Retinal pigment epithelial cell (primary cell): ENCODE measurements at regions not wholly inside any gene's neighbourhood (a gene's known extent, or its start where the extent isn't known, plus 50 kb on each side); places are given as distances from the start of the nearest gene placed in this dataset.
"Not testable (repeated sequence)": the region's sequence is repeated elsewhere in the genome, so short reads cannot be mapped to it uniquely, and the experiment has no call there.

Experiments
- DNase-seq: peaks from one replicate; pipeline ENCODE4 v3.0.0-alpha.2; 2010; ENCODE audit warnings: low read depth
- H3K4me3 ChIP-seq: 2 replicates; pipeline ENCODE4 v1.5.1; 2011; ENCODE audit warnings: mild to moderate bottlenecking, low read length, control low read depth, moderate library complexity
- CTCF ChIP-seq: conservative IDR thresholded peaks from 2 replicates; pipeline ENCODE4 v1.5.1; 2011; ENCODE audit warnings: low read depth, low read length, control low read depth, inconsistent platforms

DNA sequence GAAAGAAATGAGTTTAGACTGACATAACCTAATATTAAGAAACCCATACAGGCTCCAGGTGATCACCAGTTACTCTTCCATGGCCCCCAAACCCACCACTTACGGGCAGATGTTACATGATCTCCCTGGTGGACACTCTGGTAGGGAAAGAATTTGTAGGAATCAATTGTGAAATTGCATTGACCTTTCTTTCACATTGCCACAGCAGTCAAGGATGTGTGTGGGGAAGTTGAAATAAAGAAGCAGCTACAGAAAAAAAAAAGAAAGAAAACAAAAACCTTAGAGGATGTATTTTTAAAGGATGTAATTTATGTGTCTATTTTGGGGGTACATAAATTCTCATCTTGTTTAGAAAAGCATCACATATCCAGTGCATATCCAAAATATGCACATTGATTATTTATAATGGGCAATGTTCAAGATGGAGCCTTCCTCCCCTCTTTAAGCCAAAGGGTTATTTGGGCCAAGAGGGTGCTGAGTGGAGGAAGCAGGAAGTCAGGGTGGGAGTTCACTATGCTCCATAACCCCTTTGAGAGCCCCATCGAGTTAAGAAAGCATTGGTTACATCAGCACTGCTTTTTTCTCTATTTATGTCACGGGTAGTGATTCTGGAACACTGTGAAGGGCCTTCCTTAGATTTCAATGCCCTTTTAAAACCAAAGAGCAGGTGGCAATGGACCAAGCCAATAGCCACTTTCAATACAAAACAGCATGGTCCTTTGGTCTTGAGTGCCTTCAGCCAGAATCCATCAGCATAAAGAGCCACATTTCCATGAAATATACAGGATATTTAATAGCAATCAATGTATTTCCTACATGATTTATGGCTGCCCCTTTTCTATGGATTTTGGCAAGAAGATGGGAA is 169.6 kb downstream of the LACC1 start:
- H3K4me3 ChIP-seq: no peak overlapping the region
- no peak for DNase-seq
- TF ChIP-seq CTCF: no peak

GRCh38 chr13:44050450-44051063 is 170.9 kb downstream of the LACC1 start:
- no peak overlapping the region for H3K4me3 ChIP-seq
- DNase-seq: no peak
- peak; percentile 75 for TF ChIP-seq CTCF

DNA sequence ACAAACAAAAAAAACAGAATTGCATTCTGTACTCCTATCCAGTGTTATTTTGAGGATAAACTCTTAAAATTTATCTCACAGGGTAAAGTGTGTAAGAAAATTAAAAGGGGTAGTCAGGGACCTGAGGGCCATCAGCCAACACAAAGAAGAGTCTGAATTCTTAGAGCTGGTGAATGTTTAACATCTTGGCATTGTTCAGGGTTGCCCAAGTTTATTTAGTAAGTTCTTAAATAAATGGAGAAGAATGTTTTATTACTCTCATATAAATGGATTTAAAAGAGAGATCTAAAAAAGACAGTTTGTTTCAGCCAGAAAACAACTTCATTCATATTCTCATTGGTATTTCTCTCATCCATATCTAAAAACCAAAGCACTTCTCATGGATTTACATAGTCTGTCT is 171.7 kb downstream of the LACC1 start:
- TF ChIP-seq CTCF: no peak
- no peak for DNase-seq
- H3K4me3 ChIP-seq: no peak overlapping the region

DNA sequence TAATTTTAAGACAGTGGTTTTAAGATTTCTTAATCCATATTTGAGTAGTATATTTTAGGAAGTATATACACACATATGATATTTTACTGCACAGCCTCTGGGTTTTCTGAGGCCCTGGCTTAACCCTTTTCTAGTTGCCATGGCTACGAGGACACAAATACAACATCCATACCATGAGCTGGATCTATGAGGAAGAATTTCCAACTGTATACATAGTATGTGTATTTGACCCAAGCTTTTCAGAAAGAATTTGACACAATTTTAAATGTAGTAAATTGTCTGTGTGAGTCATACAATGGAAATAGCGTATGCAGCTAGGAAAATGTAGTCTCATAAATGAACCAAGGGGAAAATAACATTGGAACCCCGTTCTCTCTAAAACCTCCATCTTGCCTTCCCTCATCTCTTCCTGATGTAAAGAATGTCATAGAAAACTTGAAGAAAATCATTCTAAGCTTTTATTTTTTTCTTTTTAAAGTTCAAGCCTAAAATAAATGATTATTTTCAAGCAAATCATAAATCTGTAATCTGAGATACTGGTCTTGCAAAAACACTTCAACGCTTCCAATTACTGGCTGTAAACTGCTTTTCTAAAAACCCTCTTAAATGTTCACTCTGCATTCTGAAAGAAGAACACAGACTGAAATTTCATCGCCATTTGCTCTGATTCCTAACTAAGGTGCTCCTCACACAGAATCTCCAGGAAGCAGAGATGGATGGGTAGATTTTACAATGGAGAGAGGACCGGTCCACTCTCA is 172.4 kb downstream of the LACC1 start:
- DNase-seq: no peak
- no peak for TF ChIP-seq CTCF
- no peak overlapping the region for H3K4me3 ChIP-seq

GRCh38 chr13:44052780-44053184 is 173.1 kb downstream of the LACC1 start:
- TF ChIP-seq CTCF: no peak
- no peak overlapping the region for H3K4me3 ChIP-seq
- DNase-seq: peak; percentile 88

GRCh38 chr13:44053208-44053607 is 173.5 kb downstream of the LACC1 start:
- TF ChIP-seq CTCF: peak; percentile 4
- no peak for DNase-seq
- no peak overlapping the region for H3K4me3 ChIP-seq

- no peak for TF ChIP-seq CTCF
- no peak for DNase-seq
- H3K4me3 ChIP-seq: no peak overlapping the region
Measured at GRCh38 chr13:44054525-44054924, 174.8 kb downstream of the LACC1 start.

DNA sequence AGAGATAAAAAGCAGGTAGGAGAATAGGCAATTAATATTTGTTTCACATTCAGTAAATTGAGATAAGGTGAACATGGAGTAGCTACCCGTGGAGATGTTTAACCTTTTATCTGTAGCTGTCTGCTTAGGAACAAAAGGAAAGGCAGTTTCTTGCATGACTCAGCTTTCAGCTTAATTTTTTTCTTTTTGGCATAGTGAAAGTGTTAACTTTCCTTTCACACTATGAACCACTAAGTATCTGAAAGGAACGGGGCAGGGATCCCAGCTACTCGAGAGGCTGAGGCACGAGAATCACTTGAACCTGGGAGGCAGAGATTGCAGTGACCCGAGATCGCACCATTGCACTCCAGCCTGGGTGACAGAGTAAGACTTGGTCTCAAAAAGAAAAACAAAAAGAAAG is 176.0 kb downstream of the LACC1 start:
- DNase-seq, H3K4me3 ChIP-seq: not testable (repeated sequence)
